ENCODE measurements at regions not wholly inside any gene's neighbourhood (a gene's known extent, or its start where the extent isn't known, plus 50 kb on each side); places are given as distances from the start of the nearest gene placed in this dataset.

GRCh38 chr5:68378204-68378820 lies 162.8 kb downstream of the PIK3R1 start:
- DNase-seq (ENCODE audit: low spot score), result no peak
- no peak for ATAC-seq (ENCODE audit: low FRiP score)
- TF ChIP-seq, protein P1, sequence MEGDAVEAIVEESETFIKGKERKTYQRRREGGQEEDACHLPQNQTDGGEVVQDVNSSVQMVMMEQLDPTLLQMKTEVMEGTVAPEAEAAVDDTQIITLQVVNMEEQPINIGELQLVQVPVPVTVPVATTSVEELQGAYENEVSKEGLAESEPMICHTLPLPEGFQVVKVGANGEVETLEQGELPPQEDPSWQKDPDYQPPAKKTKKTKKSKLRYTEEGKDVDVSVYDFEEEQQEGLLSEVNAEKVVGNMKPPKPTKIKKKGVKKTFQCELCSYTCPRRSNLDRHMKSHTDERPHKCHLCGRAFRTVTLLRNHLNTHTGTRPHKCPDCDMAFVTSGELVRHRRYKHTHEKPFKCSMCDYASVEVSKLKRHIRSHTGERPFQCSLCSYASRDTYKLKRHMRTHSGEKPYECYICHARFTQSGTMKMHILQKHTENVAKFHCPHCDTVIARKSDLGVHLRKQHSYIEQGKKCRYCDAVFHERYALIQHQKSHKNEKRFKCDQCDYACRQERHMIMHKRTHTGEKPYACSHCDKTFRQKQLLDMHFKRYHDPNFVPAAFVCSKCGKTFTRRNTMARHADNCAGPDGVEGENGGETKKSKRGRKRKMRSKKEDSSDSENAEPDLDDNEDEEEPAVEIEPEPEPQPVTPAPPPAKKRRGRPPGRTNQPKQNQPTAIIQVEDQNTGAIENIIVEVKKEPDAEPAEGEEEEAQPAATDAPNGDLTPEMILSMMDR (IDR thresholded peaks at IDR 0.05), result no peak

DNA sequence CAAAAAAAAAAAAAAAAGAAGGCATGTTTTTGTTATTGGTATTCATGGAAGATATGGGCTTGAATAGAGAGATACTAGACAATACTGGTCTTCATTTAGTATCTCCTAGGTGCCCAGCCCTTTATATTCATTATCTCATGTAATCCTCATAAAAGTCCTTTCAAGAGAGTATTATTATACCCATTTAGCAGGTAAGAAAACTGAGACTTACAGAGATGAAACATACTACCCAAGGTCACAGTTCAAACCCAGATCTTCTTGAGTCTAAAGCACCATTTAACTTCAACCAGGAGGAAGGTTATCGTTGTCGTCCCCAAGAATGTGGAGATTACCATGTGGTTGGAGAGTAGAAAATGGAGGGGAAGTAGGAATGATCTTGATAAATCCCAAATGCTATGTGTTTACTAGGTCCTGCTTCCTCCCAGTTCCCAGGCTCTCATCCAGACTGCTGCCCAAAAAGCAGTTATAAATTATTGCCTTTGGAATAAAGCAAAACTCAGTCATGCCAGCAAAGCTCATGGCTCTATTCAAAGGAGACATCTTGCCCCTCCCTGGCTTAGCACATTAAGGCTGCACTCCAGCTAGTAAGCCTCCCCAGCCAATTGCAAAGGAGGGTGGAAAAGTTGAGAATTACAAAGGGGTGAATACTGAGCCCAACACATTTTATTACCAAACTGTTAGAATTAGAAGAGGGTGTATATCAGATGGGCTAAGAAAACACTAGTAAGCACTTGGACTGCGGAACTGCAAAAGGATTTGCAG lies 163.9 kb downstream of the PIK3R1 start:
- ATAC-seq (ENCODE audit: low FRiP score) (peak; percentile 70), DNase-seq (ENCODE audit: low spot score) (no peak)
- TF ChIP-seq, protein P1 (IDR thresholded peaks at IDR 0.05), result no peak

GRCh38 chr5:68380078-68380477 lies 164.5 kb downstream of the PIK3R1 start:
- DNase-seq (ENCODE audit: low spot score), result no peak
- TF ChIP-seq, protein P1 (IDR thresholded peaks at IDR 0.05), result no peak
- no peak for ATAC-seq (ENCODE audit: low FRiP score)

DNA sequence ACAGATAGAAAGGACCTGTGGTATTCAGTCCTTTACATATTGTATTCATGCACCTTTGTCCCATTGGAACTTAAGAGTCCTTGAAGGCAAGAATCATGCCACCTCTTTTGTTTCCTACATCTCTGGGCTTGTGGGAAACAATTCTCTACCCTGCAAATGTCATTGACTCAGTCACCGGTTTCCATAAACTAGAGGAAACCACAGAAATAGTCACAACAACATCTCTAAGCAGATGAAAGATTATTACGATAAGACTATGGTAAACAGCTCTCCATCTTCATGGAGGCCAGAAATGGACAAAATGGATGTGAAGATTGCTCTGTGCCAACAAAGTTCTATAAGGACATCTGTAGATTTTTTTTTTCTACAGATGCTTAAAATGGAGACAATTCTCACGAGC lies 165.5 kb downstream of the PIK3R1 start:
- DNase-seq (ENCODE audit: low spot score) (no peak), ATAC-seq (ENCODE audit: low FRiP score) (no peak)
- TF ChIP-seq, protein P1 (IDR thresholded peaks at IDR 0.05), result no peak

GRCh38 chr5:68381909-68382308 lies 166.4 kb downstream of the PIK3R1 start:
- DNase-seq (ENCODE audit: low spot score) (no peak), ATAC-seq (ENCODE audit: low FRiP score) (no peak)
- TF ChIP-seq, protein P1 (IDR thresholded peaks at IDR 0.05), result no peak

- TF ChIP-seq, protein P1 (IDR thresholded peaks at IDR 0.05), result no peak
- no peak for DNase-seq (ENCODE audit: low spot score)
- no peak for ATAC-seq (ENCODE audit: low FRiP score)
Observed at GRCh38 chr5:68382640-68383039, 167.1 kb downstream of the PIK3R1 start.

GRCh38 chr5:68383888-68384310 lies 168.3 kb downstream of the PIK3R1 start:
- ATAC-seq (ENCODE audit: low FRiP score) (no peak), DNase-seq (ENCODE audit: low spot score) (no peak)
- TF ChIP-seq, protein P1 (IDR thresholded peaks at IDR 0.05), result no peak

Measured in omental fat pad (tissue), 3 donors.